ENCODE measurements at regions not wholly inside any gene's neighbourhood (a gene's known extent, or its start where the extent isn't known, plus 50 kb on each side); places are given as distances from the start of the nearest gene placed in this dataset.

GRCh38 chr16:26295625-26296304, 604.0 kb downstream of the HS3ST4 start:
- no peak for DNase-seq

- DNase-seq, result no peak
Measured at GRCh38 chr16:26301516-26301915, 609.8 kb downstream of the HS3ST4 start.

GRCh38 chr16:26316683-26317464, 625.1 kb downstream of the HS3ST4 start:
- no peak for DNase-seq

DNA sequence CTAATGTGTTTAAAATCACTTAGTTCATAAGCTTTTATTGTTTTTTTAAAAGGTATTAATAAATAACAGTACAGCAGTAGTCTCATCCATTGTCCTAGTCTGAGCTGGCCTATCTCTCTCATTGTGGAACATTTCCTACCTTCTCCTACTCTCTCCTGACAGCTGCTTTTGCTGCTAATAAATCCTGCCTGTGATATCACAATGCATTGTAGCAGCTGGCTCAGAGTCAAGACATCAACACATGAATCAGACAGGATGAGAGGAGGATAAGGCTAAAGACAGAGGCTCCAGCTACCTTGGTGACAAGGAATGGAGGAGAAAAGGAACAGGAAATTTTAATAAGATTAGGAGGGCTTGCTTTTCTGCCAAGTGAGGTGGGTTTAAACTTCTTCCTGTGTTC, 626.1 kb downstream of the HS3ST4 start:
- no peak for DNase-seq

DNA sequence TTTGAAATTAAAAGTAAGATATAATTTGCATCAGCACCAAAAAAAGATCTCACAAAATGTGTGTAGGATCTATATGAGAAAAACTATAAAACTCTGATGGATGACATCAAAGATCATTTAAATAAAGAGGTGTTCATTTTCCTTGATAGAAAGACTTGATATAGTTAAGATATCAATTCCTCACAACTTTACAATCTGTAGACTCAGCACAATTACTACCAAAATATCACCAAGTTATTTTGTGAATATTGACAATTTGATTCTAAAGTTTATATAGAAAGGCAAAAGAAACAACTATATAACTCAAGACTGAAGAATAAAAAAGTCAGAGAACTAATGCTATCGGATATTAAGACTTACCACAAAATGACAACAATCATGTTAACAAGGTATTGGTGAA, 638.9 kb downstream of the HS3ST4 start:
- DNase-seq, result no peak

- no peak for DNase-seq
Measured at GRCh38 chr16:26334218-26335111, 642.7 kb downstream of the HS3ST4 start.

DNA sequence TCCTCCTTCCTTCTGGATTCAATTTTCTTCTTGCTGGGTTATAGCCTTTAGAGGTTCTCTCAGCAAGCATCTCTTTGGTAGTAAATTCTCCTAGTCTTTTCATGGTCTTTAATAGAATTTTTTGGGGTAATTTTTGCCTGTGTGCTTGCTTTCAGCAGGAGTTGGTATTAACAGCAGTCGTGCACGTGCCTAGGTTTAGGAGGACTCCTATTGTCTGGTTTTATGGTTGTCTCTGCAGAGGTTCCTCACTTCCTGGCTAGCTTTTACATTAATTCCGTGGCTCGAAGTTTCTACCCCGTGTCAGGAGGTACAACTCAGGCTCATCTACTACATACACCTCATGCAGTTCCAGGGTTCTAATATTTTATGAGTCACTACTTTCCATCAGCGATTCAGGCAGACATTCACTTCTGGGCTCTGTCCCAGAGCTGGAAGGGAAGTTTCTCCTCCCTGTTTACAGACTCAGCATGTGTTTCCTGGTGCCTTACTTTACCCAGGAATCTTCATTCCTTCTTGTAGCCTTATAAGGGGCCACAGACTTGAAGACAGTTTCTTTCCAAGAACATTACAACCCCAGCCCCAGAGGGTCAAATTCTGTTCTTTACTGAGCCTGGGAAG, 643.6 kb downstream of the HS3ST4 start:
- no peak for DNase-seq

- no peak for DNase-seq
Measured at GRCh38 chr16:26342621-26343020, 650.9 kb downstream of the HS3ST4 start.

DNA sequence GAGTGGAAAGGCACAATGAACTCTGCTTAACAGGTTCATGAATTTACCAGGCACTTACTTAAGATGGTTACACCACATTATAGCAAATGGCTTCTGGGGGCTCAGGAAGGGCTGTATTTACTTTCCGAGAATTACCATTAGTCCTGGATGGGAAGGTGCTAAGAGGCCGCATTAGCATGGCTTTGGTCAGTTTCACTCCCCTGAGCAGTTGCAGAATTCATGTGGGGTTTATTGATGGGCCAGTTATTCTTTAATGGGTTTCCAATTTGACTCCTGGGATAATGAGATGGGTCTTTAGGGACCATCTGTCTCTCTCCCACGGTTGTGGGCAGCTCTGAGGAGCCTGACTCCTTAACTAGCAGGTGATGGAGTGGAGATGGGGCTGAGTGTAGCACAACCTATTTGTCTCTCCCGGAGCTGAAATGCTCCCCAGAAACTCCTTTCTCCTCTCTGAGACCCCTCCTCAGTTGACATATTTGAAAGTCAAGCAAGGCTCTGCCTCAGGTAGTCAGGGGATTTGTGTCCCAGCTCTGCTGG, 652.5 kb downstream of the HS3ST4 start:
- DNase-seq, result no peak

GRCh38 chr16:26344976-26345375, 653.2 kb downstream of the HS3ST4 start:
- DNase-seq, result no peak

- DNase-seq, result no peak
Measured at GRCh38 chr16:26345966-26346365, 654.2 kb downstream of the HS3ST4 start.

GRCh38 chr16:26348095-26348494, 656.3 kb downstream of the HS3ST4 start:
- DNase-seq, result no peak

GRCh38 chr16:26360867-26361266, 669.1 kb downstream of the HS3ST4 start:
- DNase-seq, result no peak

DNA sequence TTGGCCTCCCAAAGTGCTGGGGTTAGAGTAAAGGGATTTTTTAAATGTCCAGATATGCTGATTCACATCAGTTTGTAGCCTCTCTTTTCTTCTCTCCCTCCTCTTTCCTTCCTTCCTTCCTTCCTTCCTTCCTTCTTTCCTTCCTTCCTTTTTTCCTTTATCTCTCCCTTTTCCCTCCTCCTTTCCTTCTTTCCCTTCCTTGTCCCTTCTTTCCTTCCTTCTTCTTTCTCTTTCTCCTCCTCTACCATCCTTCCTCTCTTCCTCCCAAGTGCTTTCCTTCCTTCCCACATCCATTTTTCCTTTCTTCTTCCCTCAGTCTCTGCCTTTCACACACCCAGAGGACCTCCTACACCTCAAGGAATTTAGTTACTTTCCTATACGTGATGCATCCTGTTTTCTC, 671.8 kb downstream of the HS3ST4 start:
- DNase-seq, result no peak

- no peak for DNase-seq
Measured at GRCh38 chr16:26365161-26365940, 673.6 kb downstream of the HS3ST4 start.

- no peak for DNase-seq
Measured at GRCh38 chr16:26371349-26371869, 679.6 kb downstream of the HS3ST4 start.

DNA sequence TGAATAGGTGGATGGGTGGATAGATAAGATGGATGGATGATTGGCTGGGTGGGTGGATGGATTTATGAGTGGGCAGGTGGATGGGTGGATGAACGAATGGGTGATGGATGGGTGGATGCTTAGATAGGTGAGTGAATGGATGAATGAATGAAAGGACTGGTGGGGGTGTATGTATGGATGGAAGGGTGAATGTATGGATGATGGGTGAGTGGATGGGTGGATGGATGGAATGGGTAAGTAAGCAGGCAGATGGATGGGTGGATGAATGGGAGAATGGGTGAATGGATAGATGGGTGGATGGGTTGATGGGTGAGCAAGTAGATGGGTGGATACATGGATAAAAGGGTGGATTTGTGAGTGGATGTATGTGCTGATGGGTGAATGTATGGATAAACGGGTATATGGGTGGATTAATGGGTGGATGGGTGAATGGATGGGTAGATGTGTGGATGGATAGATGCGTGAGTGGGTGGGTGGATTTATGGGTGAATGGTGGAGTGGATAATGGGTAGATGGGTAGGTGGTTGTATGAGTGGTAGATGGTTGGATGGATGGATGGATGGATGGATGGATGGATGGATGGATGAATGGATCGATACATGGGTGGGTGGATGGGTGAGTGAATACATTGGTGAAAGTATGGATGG, 682.6 kb downstream of the HS3ST4 start:
- DNase-seq, result no peak

GRCh38 chr16:26382586-26382985, 684.1 kb upstream of the C16orf82 start:
- DNase-seq, result no peak

DNA sequence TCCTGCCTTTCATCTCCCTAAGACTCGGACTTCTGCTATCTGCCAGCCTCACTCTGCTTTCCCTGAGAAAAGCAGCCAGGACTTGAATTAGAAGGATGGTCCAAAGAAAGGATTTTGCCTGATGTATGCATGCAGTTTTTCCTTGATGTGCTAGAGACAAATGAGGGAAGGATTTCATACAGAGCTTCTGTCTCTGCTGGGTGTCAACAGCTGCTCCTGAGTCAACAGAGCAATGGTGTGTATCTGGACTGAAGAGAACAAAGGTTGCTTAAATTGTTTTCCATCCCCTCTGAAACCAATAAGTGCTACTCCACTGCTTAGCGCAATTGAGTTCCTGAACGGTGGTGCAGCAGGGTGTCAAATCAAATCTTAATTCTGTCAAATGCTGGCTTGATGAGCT, 680.6 kb upstream of the C16orf82 start:
- no peak for DNase-seq

GRCh38 chr16:26391833-26392232, 674.9 kb upstream of the C16orf82 start:
- no peak for DNase-seq

DNA sequence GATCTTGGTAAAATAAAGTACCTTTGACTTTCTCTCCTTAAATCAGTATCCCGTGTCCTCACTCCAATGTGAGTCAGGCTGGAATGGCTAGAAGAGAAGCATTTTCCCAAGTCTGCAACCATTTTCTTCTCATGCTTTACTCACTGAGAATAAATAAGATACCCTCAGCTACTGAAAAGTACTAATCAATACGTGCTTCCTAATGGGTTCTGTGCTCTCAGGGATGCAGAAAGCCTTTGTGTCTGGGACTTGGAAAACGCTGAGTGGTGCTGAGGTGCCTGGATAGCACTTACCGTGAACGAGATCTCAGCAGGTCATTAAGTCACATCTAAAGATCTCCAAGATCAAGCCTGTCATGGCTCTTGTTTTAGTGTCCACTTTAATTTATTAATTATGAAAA, 672.3 kb upstream of the C16orf82 start:
- DNase-seq, result no peak

Data from activated effector memory CD4-positive, alpha-beta T cell treated with Interleukin-2 at 50 U/mL for 16 hours (primary cell).